Stimulated activated naive CD8-positive, alpha-beta T cell treated with anti-CD3 and anti-CD28 coated beads, Interleukin-15, Interleukin-2, amounts not matched to agents 100 ng/mL and 50 ng/mL, for 24 hours (primary cell): ENCODE measurements at regions not wholly inside any gene's neighbourhood (a gene's known extent, or its start where the extent isn't known, plus 50 kb on each side); places are given as distances from the start of the nearest gene placed in this dataset.
"Not testable (repeated sequence)": the region's sequence is repeated elsewhere in the genome, so short reads cannot be mapped to it uniquely, and the experiment has no call there.

Source experiments
- H3K27ac Mint-ChIP-seq: one replicate; pipeline ENCODE4 v1.8.0; 2021; ENCODE audit warnings: mild to moderate bottlenecking, mixed read lengths
- H3K27me3 Mint-ChIP-seq: one replicate; pipeline ENCODE4 v1.8.0; 2021; ENCODE audit warnings: mixed read lengths
- H3K36me3 Mint-ChIP-seq: one replicate; pipeline ENCODE4 v1.8.0; 2021; ENCODE audit warnings: low read depth, mixed read lengths
- H3K4me1 Mint-ChIP-seq: one replicate; pipeline ENCODE4 v1.8.0; 2021; ENCODE audit warnings: low read depth, mixed read lengths
- H3K4me3 Mint-ChIP-seq: one replicate; pipeline ENCODE4 v1.8.0; 2021; ENCODE audit warnings: mild to moderate bottlenecking, mixed read lengths
- H3K9me3 Mint-ChIP-seq: one replicate; pipeline ENCODE4 v1.8.0; 2021; ENCODE audit warnings: mixed read lengths

GRCh38 chr5:77923666-77924065, 147.5 kb upstream of the TBCA start:
- H3K4me3 Mint-ChIP-seq, result no peak overlapping the region
- H3K4me1 Mint-ChIP-seq, result peaks cover 5% of the 10 kb centered on the region
- H3K36me3 Mint-ChIP-seq, result no peaks in the 10 kb centered on the region
- peaks cover 6% of the 10 kb centered on the region for H3K9me3 Mint-ChIP-seq
- no peak overlapping the region for H3K27ac Mint-ChIP-seq
- H3K27me3 Mint-ChIP-seq, result peaks cover 17% of the 10 kb centered on the region

- no peaks in the 10 kb centered on the region for H3K36me3 Mint-ChIP-seq
Measured at GRCh38 chr5:77921094-77921768, 145.1 kb upstream of the TBCA start.

DNA sequence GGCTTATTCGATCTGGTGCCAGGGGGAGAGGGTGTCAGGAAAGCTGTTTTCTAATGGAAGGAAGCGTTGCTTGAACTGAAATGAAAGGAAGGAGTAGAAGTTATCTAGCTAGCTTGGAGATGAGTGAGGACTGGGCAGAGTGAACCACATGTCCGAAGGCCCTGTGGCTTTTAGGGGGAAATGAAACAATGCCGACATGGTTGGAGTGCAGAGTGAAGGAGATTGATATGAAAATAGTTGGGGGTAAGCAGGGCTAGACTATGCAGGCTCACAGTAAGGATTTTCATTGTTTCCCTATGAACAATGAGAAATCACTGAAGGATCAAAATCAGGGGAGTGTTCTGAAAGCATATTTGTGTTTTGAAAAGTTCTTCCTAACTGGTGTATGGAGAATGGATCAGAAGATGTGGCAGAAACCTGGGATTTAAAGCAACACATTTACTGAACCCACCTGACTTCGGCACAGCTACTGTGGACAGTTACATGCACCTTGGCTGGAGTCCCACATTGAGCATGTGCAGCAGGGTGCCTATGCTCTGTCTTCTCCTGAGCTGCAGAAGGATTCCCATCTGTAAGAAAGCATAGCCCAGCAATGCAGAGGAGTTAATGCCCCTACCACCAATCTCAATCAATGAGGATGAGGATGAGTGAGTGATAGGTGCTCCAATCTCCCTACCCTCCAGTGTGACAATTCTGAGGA, 144.4 kb upstream of the TBCA start:
- no peak overlapping the region for H3K27ac Mint-ChIP-seq
- no peak overlapping the region for H3K4me3 Mint-ChIP-seq
- H3K4me1 Mint-ChIP-seq, result peaks cover 3% of the 10 kb centered on the region

More at GRCh38 chr5:77921094-77921768, 145.1 kb upstream of the TBCA start:
- H3K27me3 Mint-ChIP-seq, result peaks cover 5% of the 10 kb centered on the region
- H3K4me3 Mint-ChIP-seq, result no peak overlapping the region
- peaks cover 5% of the 10 kb centered on the region for H3K4me1 Mint-ChIP-seq
- no peak overlapping the region for H3K27ac Mint-ChIP-seq
- H3K9me3 Mint-ChIP-seq, result no peaks in the 10 kb centered on the region

GRCh38 chr5:77915346-77915745, 139.2 kb upstream of the TBCA start:
- Mint-ChIP-seq H3K27ac (no peak overlapping the region), H3K9me3 (peaks cover 9% of the 10 kb centered on the region), H3K27me3 (peaks cover 20% of the 10 kb centered on the region), H3K4me3 (no peak overlapping the region), H3K36me3 (no peaks in the 10 kb centered on the region), H3K4me1 (no peaks in the 10 kb centered on the region)

More for the DNA sequence above, 144.4 kb upstream of the TBCA start:
- H3K9me3 Mint-ChIP-seq, result no peaks in the 10 kb centered on the region
- peaks cover 3% of the 10 kb centered on the region for H3K27me3 Mint-ChIP-seq
- H3K36me3 Mint-ChIP-seq, result no peaks in the 10 kb centered on the region

GRCh38 chr5:77912721-77913120, 136.6 kb upstream of the TBCA start:
- Mint-ChIP-seq H3K36me3 (no peaks in the 10 kb centered on the region), H3K27ac (no peak overlapping the region), H3K4me3 (no peak overlapping the region), H3K4me1 (no peaks in the 10 kb centered on the region), H3K9me3 (peaks cover 9% of the 10 kb centered on the region), H3K27me3 (peaks cover 20% of the 10 kb centered on the region)

GRCh38 chr5:77910602-77911188, 134.6 kb upstream of the TBCA start:
- H3K27me3 Mint-ChIP-seq, result peaks cover 20% of the 10 kb centered on the region
- H3K9me3 Mint-ChIP-seq, result peaks cover 9% of the 10 kb centered on the region
- no peak overlapping the region for H3K27ac Mint-ChIP-seq
- no peaks in the 10 kb centered on the region for H3K36me3 Mint-ChIP-seq
- H3K4me3 Mint-ChIP-seq, result no peak overlapping the region
- no peaks in the 10 kb centered on the region for H3K4me1 Mint-ChIP-seq

- Mint-ChIP-seq H3K36me3 (no peaks in the 10 kb centered on the region), H3K27me3 (peaks cover 18% of the 10 kb centered on the region), H3K9me3 (peaks cover 6% of the 10 kb centered on the region), H3K27ac (no peak overlapping the region), H3K4me1 (no peaks in the 10 kb centered on the region), H3K4me3 (no peak overlapping the region)
Measured at GRCh38 chr5:77909237-77909636, 133.1 kb upstream of the TBCA start.

DNA sequence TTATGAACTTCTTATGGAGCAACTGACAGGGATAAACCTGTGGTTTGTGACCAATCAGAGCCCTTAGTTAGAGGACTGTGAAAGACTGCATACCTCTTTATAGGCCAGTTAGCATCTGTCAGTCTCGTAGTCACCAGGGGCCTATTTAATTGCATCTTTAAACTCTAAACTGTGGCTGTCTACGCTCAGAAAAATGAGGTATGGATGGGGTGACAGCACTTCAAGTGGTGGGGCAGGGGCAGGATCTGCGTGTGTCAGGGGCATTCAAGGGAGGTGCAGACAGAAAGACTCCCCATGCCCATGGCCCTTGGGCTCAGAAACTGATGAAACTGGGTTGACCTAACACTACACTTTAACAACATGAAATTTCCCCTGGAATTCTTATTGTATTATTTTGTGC, 132.6 kb upstream of the TBCA start:
- Mint-ChIP-seq H3K27ac (no peak overlapping the region), H3K4me3 (no peak overlapping the region), H3K9me3 (peaks cover 2% of the 10 kb centered on the region), H3K36me3 (no peaks in the 10 kb centered on the region), H3K4me1 (no peaks in the 10 kb centered on the region), H3K27me3 (peaks cover 18% of the 10 kb centered on the region)

GRCh38 chr5:77907786-77908185, 131.6 kb upstream of the TBCA start:
- H3K9me3 Mint-ChIP-seq, result no peaks in the 10 kb centered on the region
- no peaks in the 10 kb centered on the region for H3K36me3 Mint-ChIP-seq
- H3K4me3 Mint-ChIP-seq, result no peak overlapping the region
- H3K27me3 Mint-ChIP-seq, result peaks cover 13% of the 10 kb centered on the region
- no peaks in the 10 kb centered on the region for H3K4me1 Mint-ChIP-seq
- no peak overlapping the region for H3K27ac Mint-ChIP-seq

- H3K27ac Mint-ChIP-seq, result no peak overlapping the region
- no peak overlapping the region for H3K4me3 Mint-ChIP-seq
- H3K4me1 Mint-ChIP-seq, result no peaks in the 10 kb centered on the region
- H3K27me3 Mint-ChIP-seq, result peaks cover 8% of the 10 kb centered on the region
- H3K9me3 Mint-ChIP-seq, result no peaks in the 10 kb centered on the region
- no peaks in the 10 kb centered on the region for H3K36me3 Mint-ChIP-seq
Measured at GRCh38 chr5:77906806-77907205, 130.7 kb upstream of the TBCA start.

GRCh38 chr5:77904362-77904761, 128.2 kb upstream of the TBCA start:
- Mint-ChIP-seq H3K36me3 (no peaks in the 10 kb centered on the region), H3K4me3 (no peak overlapping the region), H3K9me3 (no peaks in the 10 kb centered on the region), H3K4me1 (no peaks in the 10 kb centered on the region), H3K27ac (no peak overlapping the region), H3K27me3 (peaks cover 5% of the 10 kb centered on the region)

GRCh38 chr5:77900691-77901090, 124.6 kb upstream of the TBCA start:
- no peak overlapping the region for H3K4me3 Mint-ChIP-seq
- H3K27ac Mint-ChIP-seq, result no peak overlapping the region
- no peaks in the 10 kb centered on the region for H3K36me3 Mint-ChIP-seq
- no peaks in the 10 kb centered on the region for H3K9me3 Mint-ChIP-seq
- no peaks in the 10 kb centered on the region for H3K4me1 Mint-ChIP-seq
- H3K27me3 Mint-ChIP-seq, result peaks cover 5% of the 10 kb centered on the region

DNA sequence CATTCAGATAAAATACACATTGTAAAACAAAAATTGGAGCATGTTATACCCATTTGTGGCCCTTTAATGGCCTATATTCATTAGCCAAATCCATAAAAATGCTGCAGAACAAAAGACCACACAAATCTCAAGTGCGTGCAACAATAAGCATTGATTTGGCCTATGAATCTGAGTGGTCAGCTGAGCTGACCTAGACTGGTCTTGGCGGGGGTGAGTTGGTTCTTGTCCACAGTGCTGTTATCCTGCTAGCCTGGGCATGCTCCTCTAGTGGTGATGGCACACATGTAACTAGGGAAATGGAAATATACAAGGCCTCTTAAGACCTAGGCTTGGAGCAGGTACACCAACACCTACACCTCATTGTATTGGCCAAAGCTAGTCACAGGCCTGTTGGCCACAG, 122.2 kb upstream of the TBCA start:
- Mint-ChIP-seq H3K27ac (no peak overlapping the region), H3K9me3 (no peaks in the 10 kb centered on the region), H3K27me3 (no peaks in the 10 kb centered on the region), H3K4me3 (no peak overlapping the region), H3K4me1 (no peaks in the 10 kb centered on the region), H3K36me3 (no peaks in the 10 kb centered on the region)

- no peaks in the 10 kb centered on the region for H3K27me3 Mint-ChIP-seq
- H3K9me3 Mint-ChIP-seq, result no peaks in the 10 kb centered on the region
- no peaks in the 10 kb centered on the region for H3K4me1 Mint-ChIP-seq
- H3K27ac Mint-ChIP-seq, result no peak overlapping the region
- H3K36me3 Mint-ChIP-seq, result no peaks in the 10 kb centered on the region
- no peak overlapping the region for H3K4me3 Mint-ChIP-seq
Measured at GRCh38 chr5:77896338-77896737, 120.2 kb upstream of the TBCA start.

GRCh38 chr5:77894103-77894502, 118.0 kb upstream of the TBCA start:
- not testable (repeated sequence) for H3K4me1 Mint-ChIP-seq, H3K27me3 Mint-ChIP-seq, H3K9me3 Mint-ChIP-seq, H3K27ac Mint-ChIP-seq, H3K36me3 Mint-ChIP-seq, H3K4me3 Mint-ChIP-seq
